ENCODE measurements at regions not wholly inside any gene's neighbourhood (a gene's known extent, or its start where the extent isn't known, plus 50 kb on each side); places are given as distances from the start of the nearest gene placed in this dataset.

- TF ChIP-seq TAF1 (IDR thresholded peaks at IDR 0.05; ENCODE audit: borderline replicate concordance, low read depth, low read length) (no peak), POLR2A (IDR thresholded peaks at IDR 0.05; ENCODE audit: low read depth, low read length) (no peak), POLR2AphosphoS5 (IDR thresholded peaks at IDR 0.05; ENCODE audit: low read depth, low read length) (no peak)
Measured at GRCh38 chr12:85626784-85627171, 209.4 kb downstream of the RASSF9 start.

Data from GM12892 (cell line).